Hematopoietic multipotent progenitor cell treated with erythropoietin and hydrocortisone succinate and interleukin-3 and kit ligand, for 17 days (in vitro differentiated cells): ENCODE measurements at regions not wholly inside any gene's neighbourhood (a gene's known extent, or its start where the extent isn't known, plus 50 kb on each side); places are given as distances from the start of the nearest gene placed in this dataset.

Experiments used
- DNase-seq: peaks from one replicate; pipeline ENCODE4 v3.0.0-alpha.2; 2015; ENCODE audit warnings: low spot score

GRCh38 chr15:39209548-39210211 lies 371.2 kb upstream of the THBS1 start:
- no peak for DNase-seq

- no peak for DNase-seq
Observed at GRCh38 chr15:39211108-39211979, 369.5 kb upstream of the THBS1 start.

GRCh38 chr15:39213385-39213840 lies 367.5 kb upstream of the THBS1 start:
- no peak for DNase-seq

- DNase-seq, result no peak
Observed at GRCh38 chr15:39215015-39215414, 365.9 kb upstream of the THBS1 start.

- no peak for DNase-seq
Observed at GRCh38 chr15:39216816-39217215, 364.1 kb upstream of the THBS1 start.

GRCh38 chr15:39219608-39220007 lies 361.3 kb upstream of the THBS1 start:
- DNase-seq, result no peak

GRCh38 chr15:39226169-39226937 lies 354.5 kb upstream of the THBS1 start:
- DNase-seq, result no peak

- DNase-seq, result no peak
Observed at GRCh38 chr15:39227001-39227400, 353.9 kb upstream of the THBS1 start.

GRCh38 chr15:39228889-39229288 lies 352.0 kb upstream of the THBS1 start:
- no peak for DNase-seq

- no peak for DNase-seq
Observed at GRCh38 chr15:39230205-39230907, 350.5 kb upstream of the THBS1 start.

GRCh38 chr15:39230908-39231285 lies 350.0 kb upstream of the THBS1 start:
- DNase-seq, result no peak

GRCh38 chr15:39232512-39232911 lies 348.4 kb upstream of the THBS1 start:
- DNase-seq, result no peak

- DNase-seq, result no peak
Observed at GRCh38 chr15:39235084-39235795, 345.6 kb upstream of the THBS1 start.

GRCh38 chr15:39236375-39236774 lies 344.5 kb upstream of the THBS1 start:
- DNase-seq, result no peak

- no peak for DNase-seq
Observed at GRCh38 chr15:39238443-39238842, 342.4 kb upstream of the THBS1 start.

GRCh38 chr15:39239562-39239961 lies 341.3 kb upstream of the THBS1 start:
- DNase-seq, result no peak

GRCh38 chr15:39242345-39242744 lies 338.5 kb upstream of the THBS1 start:
- DNase-seq, result no peak

GRCh38 chr15:39243396-39243795 lies 337.5 kb upstream of the THBS1 start:
- no peak for DNase-seq

GRCh38 chr15:39244776-39245175 lies 336.1 kb upstream of the THBS1 start:
- DNase-seq, result no peak

GRCh38 chr15:39246523-39246922 lies 334.4 kb upstream of the THBS1 start:
- no peak for DNase-seq

GRCh38 chr15:39247574-39247973 lies 333.3 kb upstream of the THBS1 start:
- no peak for DNase-seq
